Thymus (tissue), 11 donors: ENCODE measurements at regions not wholly inside any gene's neighbourhood (a gene's known extent, or its start where the extent isn't known, plus 50 kb on each side); places are given as distances from the start of the nearest gene placed in this dataset.

Source experiments
- DNase-seq, 9 donors: peaks; one replicate each; pipeline ENCODE4 v3.0.0-alpha.2; 2013; ENCODE audit warnings: low spot score in 9 of 9, low read depth in 6 of 9, missing footprints in 1 of 9
- H3K27ac ChIP-seq, 2 donors: one replicate each; pipeline ENCODE4 v1.5.1; 2013; ENCODE audit warnings: control low read depth in 1 of 2, low read depth in 1 of 2, low read length in 1 of 2, mild to moderate bottlenecking in 1 of 2, moderate library complexity in 1 of 2
- H3K27me3 ChIP-seq, 2 donors: one replicate each; pipeline ENCODE4 v1.5.1; 2013; ENCODE audit warnings: low read length in 1 of 2; ENCODE audit not compliant: control insufficient read depth in 2 of 2, insufficient read depth in 1 of 2
- H3K36me3 ChIP-seq, 2 donors: one replicate each; pipeline ENCODE4 v1.5.1; 2013; ENCODE audit warnings: low read length in 1 of 2, mild to moderate bottlenecking in 1 of 2, moderate library complexity in 1 of 2; ENCODE audit not compliant: control insufficient read depth in 2 of 2, insufficient read depth in 2 of 2
- H3K4me1 ChIP-seq, 2 donors: one replicate each; pipeline ENCODE4 v1.5.1; 2013; ENCODE audit warnings: low read length in 2 of 2; ENCODE audit not compliant: control insufficient read depth in 2 of 2, insufficient read depth in 2 of 2
- H3K4me3 ChIP-seq, 2 donors: one replicate each; pipeline ENCODE4 v1.5.1; 2013; ENCODE audit warnings: low read length in 2 of 2, control low read depth in 1 of 2, mild to moderate bottlenecking in 1 of 2
- H3K9me3 ChIP-seq, 2 donors: one replicate each; pipeline ENCODE4 v1.5.1; 2013; ENCODE audit warnings: low read length in 1 of 2, mild to moderate bottlenecking in 1 of 2; ENCODE audit not compliant: control insufficient read depth in 2 of 2, insufficient read depth in 1 of 2
- WGBS: extraction: QIAGEN DNeasy Blood & Tissue Kit; methylation state at CpG from one replicate; pipeline ENCODE4 v1.1.7; 2013; 5-methylcytosine and 5-hydroxymethylcytosine counted together
- donor health status: healthy.

GRCh38 chr10:85547460-85548023 lies 819.1 kb downstream of the GRID1 start:
- H3K27me3 ChIP-seq = no peaks in the 10 kb centered on the region
- H3K4me3 ChIP-seq = no peak overlapping the region
- WGBS = 92% methylated on average over 1 of the region's 1 CpG
- H3K27ac ChIP-seq = no peak overlapping the region
- H3K4me1 ChIP-seq = no peaks in the 10 kb centered on the region
- no peaks in the 10 kb centered on the region for H3K9me3 ChIP-seq
- no peaks in the 10 kb centered on the region for H3K36me3 ChIP-seq
- no peak for DNase-seq

GRCh38 chr10:85548034-85548433 lies 818.6 kb downstream of the GRID1 start:
- Histone ChIP-seq H3K4me1 (no peaks in the 10 kb centered on the region), H3K36me3 (no peaks in the 10 kb centered on the region), H3K9me3 (no peaks in the 10 kb centered on the region), H3K4me3 (no peak overlapping the region), H3K27ac (no peak overlapping the region), H3K27me3 (no peaks in the 10 kb centered on the region)
- WGBS = 60% methylated on average over 2 of the region's 2 CpGs
- DNase-seq = peak in 3 of 9 donors; percentile 4 to 22 (median 8)
